ENCODE measurements at regions not wholly inside any gene's neighbourhood (a gene's known extent, or its start where the extent isn't known, plus 50 kb on each side); places are given as distances from the start of the nearest gene placed in this dataset.

DNA sequence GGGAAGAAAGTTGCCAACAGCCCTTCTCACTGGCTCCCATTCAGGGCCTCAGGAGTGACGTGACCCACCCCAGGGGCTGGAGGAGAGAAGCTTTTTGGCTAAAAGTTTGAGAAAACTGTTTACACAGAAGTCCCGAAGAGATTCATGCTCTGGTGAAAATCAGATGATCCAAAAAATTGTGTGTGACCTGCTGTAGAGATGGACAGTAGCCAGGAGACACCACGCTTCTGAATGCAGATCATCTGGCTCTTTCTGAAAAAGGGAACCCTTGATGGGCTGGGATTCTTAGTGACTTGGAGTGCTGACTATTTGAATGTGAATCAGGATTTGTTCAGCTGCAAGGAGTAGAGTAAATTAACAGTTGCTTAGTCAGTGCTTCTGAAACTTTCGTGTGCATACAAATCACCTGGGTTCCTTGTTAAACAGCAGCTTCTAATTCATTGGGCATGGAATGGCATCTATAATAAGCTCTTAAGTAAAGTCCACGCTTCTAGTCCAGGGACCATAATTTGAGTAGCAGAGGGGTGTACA, 265.1 kb downstream of the PREX1 start:
- 13% methylated on average over 5 of the region's 5 CpGs for WGBS (ENCODE audit: insufficient coverage, insufficient replicate concordance, low lambda C conversion rate, missing lambda C conversion rate)
- Histone ChIP-seq H3K36me3 (ENCODE audit: control insufficient read depth in 2 of 2, insufficient read depth in 2 of 2, low read length in 1 of 2) (no peaks in the 10 kb centered on the region), H4K20me1 (ENCODE audit: control insufficient read depth, insufficient read depth) (no peaks in the 10 kb centered on the region), H3K4me2 (ENCODE audit: control insufficient read depth, insufficient read depth) (no peak overlapping the region), H3K27ac (ENCODE audit: control insufficient read depth, insufficient read depth) (no peak overlapping the region), H3K9ac (ENCODE audit: control insufficient read depth, insufficient read depth, low read length) (no peak overlapping the region), H3K27me3 (replicated peaks in 1 of 2; ENCODE audit: control insufficient read depth in 2 of 2, insufficient read depth in 2 of 2, low read length in 1 of 2) (no peaks in the 10 kb centered on the region; a peak in 2 of 4 replicates), H3K79me2 (ENCODE audit: control insufficient read depth, insufficient read depth, low read length) (no peaks in the 10 kb centered on the region), H3K4me3 (no peak overlapping the region), H3K9me3 (replicated peaks; ENCODE audit: control insufficient read depth, insufficient read depth, low read length) (no peaks in the 10 kb centered on the region; the same call in 2 of the 3 replicates), H3K4me1 (ENCODE audit: control insufficient read depth, insufficient read depth, low read length) (no peaks in the 10 kb centered on the region), H2AFZ (ENCODE audit: control insufficient read depth, low read depth, low read length) (no peak overlapping the region)
- RAD21 ChIA-PET (ENCODE audit: unreplicated experiment) = interaction anchor here (1.1 to 2.1 kb wide), 2 partner anchors 55 to 57 kb away, joined by 3 to 12 read pairs; no protein-coding TSS in a partner anchor
- CTCF ChIA-PET = interaction anchor here (2.6 kb wide), 1 partner anchor 58 kb away, joined by 16 read pairs; no protein-coding TSS in a partner anchor
- POLR2A ChIA-PET = interaction anchor here (0.6 kb wide), 1 partner anchor 17 kb away, joined by 4 read pairs; no protein-coding TSS in a partner anchor
- FAIRE-seq (no peak), ATAC-seq (no peak), DNase-seq (ENCODE audit: low read depth, low spot score) (no peak)
- TF ChIP-seq POLR2AphosphoS5 (IDR thresholded peaks at IDR 0.05; ENCODE audit: low read length) (no peak), ZNF384 (IDR thresholded peaks at IDR 0.05; ENCODE audit: borderline replicate concordance, low read depth, low read length) (no peak), SUPT20H (IDR thresholded peaks at IDR 0.05; ENCODE audit: borderline replicate concordance, control insufficient read depth, low read depth, low read length) (no peak)
- TF ChIP-seq, protein P1, sequence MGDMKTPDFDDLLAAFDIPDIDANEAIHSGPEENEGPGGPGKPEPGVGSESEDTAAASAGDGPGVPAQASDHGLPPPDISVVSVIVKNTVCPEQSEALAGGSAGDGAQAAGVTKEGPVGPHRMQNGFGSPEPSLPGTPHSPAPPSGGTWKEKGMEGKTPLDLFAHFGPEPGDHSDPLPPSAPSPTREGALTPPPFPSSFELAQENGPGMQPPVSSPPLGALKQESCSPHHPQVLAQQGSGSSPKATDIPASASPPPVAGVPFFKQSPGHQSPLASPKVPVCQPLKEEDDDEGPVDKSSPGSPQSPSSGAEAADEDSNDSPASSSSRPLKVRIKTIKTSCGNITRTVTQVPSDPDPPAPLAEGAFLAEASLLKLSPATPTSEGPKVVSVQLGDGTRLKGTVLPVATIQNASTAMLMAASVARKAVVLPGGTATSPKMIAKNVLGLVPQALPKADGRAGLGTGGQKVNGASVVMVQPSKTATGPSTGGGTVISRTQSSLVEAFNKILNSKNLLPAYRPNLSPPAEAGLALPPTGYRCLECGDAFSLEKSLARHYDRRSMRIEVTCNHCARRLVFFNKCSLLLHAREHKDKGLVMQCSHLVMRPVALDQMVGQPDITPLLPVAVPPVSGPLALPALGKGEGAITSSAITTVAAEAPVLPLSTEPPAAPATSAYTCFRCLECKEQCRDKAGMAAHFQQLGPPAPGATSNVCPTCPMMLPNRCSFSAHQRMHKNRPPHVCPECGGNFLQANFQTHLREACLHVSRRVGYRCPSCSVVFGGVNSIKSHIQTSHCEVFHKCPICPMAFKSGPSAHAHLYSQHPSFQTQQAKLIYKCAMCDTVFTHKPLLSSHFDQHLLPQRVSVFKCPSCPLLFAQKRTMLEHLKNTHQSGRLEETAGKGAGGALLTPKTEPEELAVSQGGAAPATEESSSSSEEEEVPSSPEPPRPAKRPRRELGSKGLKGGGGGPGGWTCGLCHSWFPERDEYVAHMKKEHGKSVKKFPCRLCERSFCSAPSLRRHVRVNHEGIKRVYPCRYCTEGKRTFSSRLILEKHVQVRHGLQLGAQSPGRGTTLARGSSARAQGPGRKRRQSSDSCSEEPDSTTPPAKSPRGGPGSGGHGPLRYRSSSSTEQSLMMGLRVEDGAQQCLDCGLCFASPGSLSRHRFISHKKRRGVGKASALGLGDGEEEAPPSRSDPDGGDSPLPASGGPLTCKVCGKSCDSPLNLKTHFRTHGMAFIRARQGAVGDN (IDR thresholded peaks at IDR 0.05) = no peak
- intact Hi-C loops (cut with micrococcal nuclease; ENCODE audit: unreplicated experiment) = no loop called here
- no TSS peak for BruUV-seq (replicated peaks)
- in situ Hi-C loops (cut with MboI) = no loop called here
- SMC1A ChIA-PET (ENCODE audit: uncharacterized antibody, unreplicated experiment) = interaction anchor here (1.3 kb wide), 1 partner anchor 58 kb away, joined by 3 read pairs; no protein-coding TSS in a partner anchor
